ENCODE measurements at regions not wholly inside any gene's neighbourhood (a gene's known extent, or its start where the extent isn't known, plus 50 kb on each side); places are given as distances from the start of the nearest gene placed in this dataset.

DNA sequence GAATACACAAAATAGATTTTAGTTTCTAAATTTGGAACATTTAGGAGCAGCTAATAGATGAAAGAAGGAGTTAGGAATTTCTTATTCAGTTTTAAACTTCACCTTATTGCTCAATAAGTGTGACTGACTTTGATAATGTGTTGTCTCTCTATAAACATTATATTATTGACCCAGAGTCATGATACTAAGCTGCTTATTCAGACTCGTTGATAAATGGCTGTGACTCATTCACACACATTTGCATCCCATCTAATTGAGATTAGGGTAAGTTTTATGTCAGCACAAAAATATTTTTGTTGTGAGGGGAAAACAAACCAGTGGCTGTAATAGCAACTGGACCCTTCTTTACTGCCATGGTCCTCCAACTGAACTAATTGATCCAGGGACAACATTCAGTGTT is 137.6 kb downstream of the GOLIM4 start:
- Histone ChIP-seq H3K27ac (ENCODE audit: low read length) (no peak overlapping the region), H2AFZ (ENCODE audit: low read length) (no peak overlapping the region), H3K4me1 (ENCODE audit: insufficient read depth, low read length) (no peaks in the 10 kb centered on the region), H3K4me3 (ENCODE audit: low read length) (no peak overlapping the region), H3K27me3 (ENCODE audit: low read length) (no peaks in the 10 kb centered on the region), H4K20me1 (ENCODE audit: low read length) (no peaks in the 10 kb centered on the region), H3K9me3 (ENCODE audit: low read length) (no peaks in the 10 kb centered on the region), H3K9me2 (replicated peaks; ENCODE audit: low read length) (no peaks in the 10 kb centered on the region), H3K4me2 (ENCODE audit: low read length) (no peak overlapping the region), H3K36me3 (ENCODE audit: low read depth, low read length) (no peaks in the 10 kb centered on the region), H3K79me2 (ENCODE audit: low read length) (no peaks in the 10 kb centered on the region), H3K9ac (ENCODE audit: low read length) (no peak overlapping the region), H3F3A (ENCODE audit: low read length, unreplicated experiment) (no peaks in the 10 kb centered on the region)
- ChIA-PET POLR2A (ENCODE audit: unreplicated experiment) (interaction anchor here (0.6 kb wide), 1 partner anchor 384 kb away, joined by 4 read pairs; no protein-coding TSS in a partner anchor), CTCF (no interaction called here)
- intact Hi-C loops (cut with micrococcal nuclease) = no loop called here
- BruUV-seq (replicated peaks) = no TSS peak
- no peak for DNase-seq
- TF ChIP-seq EZH2 (IDR thresholded peaks at IDR 0.05; ENCODE audit: low read length, unreplicated experiment) (no peak), EZH2phosphoT487 (IDR thresholded peaks at IDR 0.05; ENCODE audit: borderline replicate concordance, low read length) (no peak)
- TF ChIP-seq, protein P1, sequence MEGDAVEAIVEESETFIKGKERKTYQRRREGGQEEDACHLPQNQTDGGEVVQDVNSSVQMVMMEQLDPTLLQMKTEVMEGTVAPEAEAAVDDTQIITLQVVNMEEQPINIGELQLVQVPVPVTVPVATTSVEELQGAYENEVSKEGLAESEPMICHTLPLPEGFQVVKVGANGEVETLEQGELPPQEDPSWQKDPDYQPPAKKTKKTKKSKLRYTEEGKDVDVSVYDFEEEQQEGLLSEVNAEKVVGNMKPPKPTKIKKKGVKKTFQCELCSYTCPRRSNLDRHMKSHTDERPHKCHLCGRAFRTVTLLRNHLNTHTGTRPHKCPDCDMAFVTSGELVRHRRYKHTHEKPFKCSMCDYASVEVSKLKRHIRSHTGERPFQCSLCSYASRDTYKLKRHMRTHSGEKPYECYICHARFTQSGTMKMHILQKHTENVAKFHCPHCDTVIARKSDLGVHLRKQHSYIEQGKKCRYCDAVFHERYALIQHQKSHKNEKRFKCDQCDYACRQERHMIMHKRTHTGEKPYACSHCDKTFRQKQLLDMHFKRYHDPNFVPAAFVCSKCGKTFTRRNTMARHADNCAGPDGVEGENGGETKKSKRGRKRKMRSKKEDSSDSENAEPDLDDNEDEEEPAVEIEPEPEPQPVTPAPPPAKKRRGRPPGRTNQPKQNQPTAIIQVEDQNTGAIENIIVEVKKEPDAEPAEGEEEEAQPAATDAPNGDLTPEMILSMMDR (conservative IDR thresholded peaks at IDR 0.05; ENCODE audit: low read depth, low read length) = no peak
- no peak for ATAC-seq

DNA sequence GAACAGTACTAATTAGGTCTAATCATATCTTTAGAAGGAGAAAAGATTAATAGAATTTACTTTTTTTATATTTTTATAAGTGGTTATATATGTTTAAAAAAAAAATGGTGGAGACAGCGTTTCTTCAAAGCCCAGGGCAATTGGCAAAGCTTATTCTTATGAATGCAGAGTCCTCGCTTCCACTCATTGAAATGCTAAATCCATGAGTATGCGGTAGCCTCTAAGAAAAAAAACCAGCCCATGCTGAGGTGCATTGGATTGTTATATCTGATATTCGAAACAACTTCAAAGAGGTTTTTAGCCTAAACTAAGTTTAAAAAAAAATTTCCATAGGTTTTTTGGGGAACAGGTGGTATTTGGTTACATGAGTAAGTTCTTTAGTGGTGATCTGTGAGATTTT is 142.8 kb downstream of the GOLIM4 start:
- ChIA-PET POLR2A (ENCODE audit: unreplicated experiment) (no interaction called here), CTCF (no interaction called here)
- no peak for DNase-seq
- H3K27ac ChIP-seq (ENCODE audit: low read length) = no peak overlapping the region
- TF ChIP-seq EZH2phosphoT487 (IDR thresholded peaks at IDR 0.05; ENCODE audit: borderline replicate concordance, low read length) (no peak), EZH2 (IDR thresholded peaks at IDR 0.05; ENCODE audit: low read length, unreplicated experiment) (no peak)
- TF ChIP-seq, protein P1 (conservative IDR thresholded peaks at IDR 0.05; ENCODE audit: low read depth, low read length) = no peak
- BruUV-seq (replicated peaks) = no TSS peak
- intact Hi-C loops (cut with micrococcal nuclease) = no loop called here
- H3K9me3 ChIP-seq (ENCODE audit: low read length) = no peaks in the 10 kb centered on the region
- H3K4me3 ChIP-seq (ENCODE audit: low read length) = no peak overlapping the region
- H2AFZ ChIP-seq (ENCODE audit: low read length) = no peak overlapping the region
- H3K9me2 ChIP-seq (replicated peaks; ENCODE audit: low read length) = no peaks in the 10 kb centered on the region
- H3F3A ChIP-seq (ENCODE audit: low read length, unreplicated experiment) = no peaks in the 10 kb centered on the region
- H3K4me2 ChIP-seq (ENCODE audit: low read length) = no peak overlapping the region
- ATAC-seq = no peak
- no peaks in the 10 kb centered on the region for H4K20me1 ChIP-seq (ENCODE audit: low read length)
- H3K79me2 ChIP-seq (ENCODE audit: low read length) = no peaks in the 10 kb centered on the region
- no peaks in the 10 kb centered on the region for H3K27me3 ChIP-seq (ENCODE audit: low read length)
- no peaks in the 10 kb centered on the region for H3K4me1 ChIP-seq (ENCODE audit: insufficient read depth, low read length)
- no peaks in the 10 kb centered on the region for H3K36me3 ChIP-seq (ENCODE audit: low read depth, low read length)
- H3K9ac ChIP-seq (ENCODE audit: low read length) = no peak overlapping the region

DNA sequence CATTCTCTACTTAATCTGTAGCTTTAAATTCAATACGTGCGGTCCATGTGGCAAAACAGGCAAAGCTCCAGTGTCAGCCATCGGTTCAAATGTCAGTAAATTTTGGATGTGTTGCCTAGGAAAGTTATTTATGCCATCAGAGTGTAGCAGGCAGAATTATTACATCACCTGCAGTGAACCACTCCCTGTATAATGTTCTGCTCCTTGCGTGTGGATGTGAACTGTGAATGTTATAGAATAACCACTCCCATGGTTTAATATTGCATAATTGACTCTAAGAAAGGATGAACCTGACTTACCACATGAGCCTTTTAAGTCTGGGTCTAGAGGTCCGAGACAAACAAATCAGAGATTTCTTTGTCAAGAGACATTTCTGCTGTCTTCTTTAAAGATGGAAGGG is 145.5 kb downstream of the GOLIM4 start:
- ChIA-PET CTCF (no interaction called here), POLR2A (ENCODE audit: unreplicated experiment) (no interaction called here)
- TF ChIP-seq, protein P1 (conservative IDR thresholded peaks at IDR 0.05; ENCODE audit: low read depth, low read length) = no peak
- TF ChIP-seq EZH2phosphoT487 (IDR thresholded peaks at IDR 0.05; ENCODE audit: borderline replicate concordance, low read length) (no peak), EZH2 (IDR thresholded peaks at IDR 0.05; ENCODE audit: low read length, unreplicated experiment) (no peak)
- no peak for DNase-seq
- Histone ChIP-seq H3K79me2 (ENCODE audit: low read length) (no peaks in the 10 kb centered on the region), H3K36me3 (ENCODE audit: low read depth, low read length) (no peaks in the 10 kb centered on the region), H3K4me3 (ENCODE audit: low read length) (no peak overlapping the region), H3K27ac (ENCODE audit: low read length) (no peak overlapping the region), H3F3A (ENCODE audit: low read length, unreplicated experiment) (no peaks in the 10 kb centered on the region), H3K4me1 (ENCODE audit: insufficient read depth, low read length) (no peaks in the 10 kb centered on the region), H2AFZ (ENCODE audit: low read length) (no peak overlapping the region), H4K20me1 (ENCODE audit: low read length) (no peaks in the 10 kb centered on the region), H3K9ac (ENCODE audit: low read length) (no peak overlapping the region), H3K4me2 (ENCODE audit: low read length) (no peak overlapping the region), H3K9me2 (replicated peaks; ENCODE audit: low read length) (no peaks in the 10 kb centered on the region), H3K27me3 (ENCODE audit: low read length) (no peaks in the 10 kb centered on the region), H3K9me3 (ENCODE audit: low read length) (no peaks in the 10 kb centered on the region)
- no TSS peak for BruUV-seq (replicated peaks)
- intact Hi-C loops (cut with micrococcal nuclease) = no loop called here
- ATAC-seq = no peak

Data from PC-3 (cell line).